CD14-positive monocyte (primary cell): ENCODE measurements at regions not wholly inside any gene's neighbourhood (a gene's known extent, or its start where the extent isn't known, plus 50 kb on each side); places are given as distances from the start of the nearest gene placed in this dataset.
A peak's percentile ranks its signal among the peaks of the same experiment; 100 is the strongest.

Source experiments
- DNase-seq, 3 donors: peaks; one replicate each; pipeline ENCODE4 v3.0.0-alpha.2; 2011 to 2022
- H2AFZ ChIP-seq: 2 replicates; pipeline ENCODE4 v1.6.0; 2012; ENCODE audit warnings: mild to moderate bottlenecking, low read depth, low read length, inconsistent platforms; ENCODE audit not compliant: insufficient read depth, poor library complexity, severe bottlenecking
- H3K27ac ChIP-seq, 2 donors: 1 replicate in 1 of 2; 2 replicates in 1 of 2; pipeline ENCODE4 v1.5.1; 2012 to 2013; ENCODE audit warnings: low read length in 2 of 2, control low read depth in 1 of 2, inconsistent platforms in 1 of 2, low read depth in 1 of 2, mild to moderate bottlenecking in 1 of 2
- H3K27me3 ChIP-seq, 2 donors: one replicate each; pipeline versions ENCODE4 v1.6.0 to v1.6.1; 2011 to 2013; ENCODE audit warnings: low read length in 2 of 2; ENCODE audit not compliant: control insufficient read depth in 2 of 2, insufficient read depth in 2 of 2
- H3K36me3 ChIP-seq, 2 donors: replicated peaks in 1 of 2; 1 replicate in 1 of 2; 2 replicates in 1 of 2; pipeline versions ENCODE4 v1.5.1 to v1.6.1; 2012 to 2013; ENCODE audit warnings: low read length in 2 of 2, control low read depth in 1 of 2, inconsistent platforms in 1 of 2, mild to moderate bottlenecking in 1 of 2; ENCODE audit not compliant: insufficient read depth in 2 of 2, control insufficient read depth in 1 of 2
- H3K4me1 ChIP-seq, 2 donors: 1 replicate in 1 of 2; 2 replicates in 1 of 2; pipeline versions ENCODE4 v1.5.1 to v1.6.1; 2012 to 2013; ENCODE audit warnings: low read length in 2 of 2, control low read depth in 1 of 2, inconsistent platforms in 1 of 2, mild to moderate bottlenecking in 1 of 2, moderate library complexity in 1 of 2; ENCODE audit not compliant: insufficient read depth in 2 of 2, control insufficient read depth in 1 of 2
- H3K4me2 ChIP-seq: replicated peaks from 2 replicates; pipeline ENCODE3; 2012; ENCODE audit warnings: low read length, moderate library complexity, mild to moderate bottlenecking; ENCODE audit not compliant: poor library complexity, severe bottlenecking; ENCODE audit errors: extremely low read depth
- H3K4me3 ChIP-seq, 3 experiments: fragments of 200-600 bp in 1 of 3; sonication (generic) in 1 of 3; replicated peaks in 1 of 3; 1 replicate in 2 of 3; 2 replicates in 1 of 3; pipeline ENCODE4 v1.5.1; 2011 to 2013; ENCODE audit warnings: low read length in 3 of 3, mild to moderate bottlenecking in 3 of 3, control low read depth in 2 of 3, low read depth in 2 of 3, inconsistent platforms in 1 of 3, moderate library complexity in 1 of 3
- H3K79me2 ChIP-seq: 2 replicates; pipeline ENCODE4 v1.6.0; 2012; ENCODE audit warnings: mild to moderate bottlenecking, control low read depth, inconsistent platforms, low read length, moderate library complexity; ENCODE audit not compliant: insufficient read depth
- H3K9ac ChIP-seq: 2 replicates; pipeline ENCODE4 v1.6.0; 2017; ENCODE audit warnings: low read length, mild to moderate bottlenecking; ENCODE audit not compliant: insufficient read depth, poor library complexity, severe bottlenecking
- H3K9me3 ChIP-seq, 2 donors: replicated peaks in 1 of 2; 1 replicate in 1 of 2; 2 replicates in 1 of 2; pipeline versions ENCODE4 v1.5.1 to v1.6.1; 2012 to 2013; ENCODE audit warnings: low read length in 2 of 2, control low read depth in 1 of 2; ENCODE audit not compliant: control insufficient read depth in 1 of 2, insufficient read depth in 1 of 2
- H4K20me1 ChIP-seq: 2 replicates; pipeline ENCODE4 v1.6.0; 2012; ENCODE audit warnings: mild to moderate bottlenecking, low read length, control low read depth, moderate library complexity; ENCODE audit not compliant: insufficient read depth
- H3K27ac Mint-ChIP-seq, 7 donors: one replicate each; pipeline ENCODE4 v1.8.0; 2020; ENCODE audit warnings: mild to moderate bottlenecking in 7 of 7, mixed read lengths in 7 of 7, moderate library complexity in 6 of 7, inconsistent platforms in 2 of 7
- H3K27me3 Mint-ChIP-seq, 3 donors: one replicate each; pipeline ENCODE4 v1.8.0; 2021 to 2022; ENCODE audit warnings: low read depth in 3 of 3, mild to moderate bottlenecking in 3 of 3, mixed read lengths in 3 of 3, moderate library complexity in 3 of 3, inconsistent platforms in 1 of 3
- H3K36me3 Mint-ChIP-seq, 2 donors: one replicate each; pipeline ENCODE4 v1.8.0; 2020; ENCODE audit warnings: mixed read lengths in 2 of 2, inconsistent platforms in 1 of 2, mild to moderate bottlenecking in 1 of 2
- H3K4me1 Mint-ChIP-seq: one replicate; pipeline ENCODE4 v1.8.0; 2020; ENCODE audit warnings: mild to moderate bottlenecking, mixed read lengths
- H3K4me3 Mint-ChIP-seq, 2 donors: one replicate each; pipeline ENCODE4 v1.8.0; 2020; ENCODE audit warnings: mild to moderate bottlenecking in 2 of 2, mixed read lengths in 2 of 2, moderate library complexity in 1 of 2
- H3K9me3 Mint-ChIP-seq, 7 donors: one replicate each; pipeline ENCODE4 v1.8.0; 2020 to 2022; ENCODE audit warnings: mixed read lengths in 7 of 7, mild to moderate bottlenecking in 6 of 7, moderate library complexity in 6 of 7, inconsistent platforms in 2 of 7
- CTCF ChIP-seq: fragments of 200-600 bp; IDR thresholded peaks from one replicate; pipeline ENCODE4 v1.8.0; 2022; ENCODE audit warnings: antibody characterized with exemption, mild to moderate bottlenecking
- WGBS: methylation state at CpG from one replicate; pipeline ENCODE4 v1.1.5; 2013; ENCODE audit warnings: missing lambda C conversion rate; ENCODE audit not compliant: insufficient coverage; 5-methylcytosine and 5-hydroxymethylcytosine counted together
- intact Hi-C, 2 donors: fragments of 100-400 bp; cut with micrococcal nuclease; formaldehyde crosslinking; loops; one replicate each; pipeline versions ENCODE4 v1.15.0 to v1.15.1; 2023

GRCh38 chr15:93987068-93987467 is 244.3 kb upstream of the MCTP2 start:
- H4K20me1 ChIP-seq, result no peaks in the 10 kb centered on the region
- no peak for TF ChIP-seq CTCF

GRCh38 chr15:93986400-93986984 is 244.9 kb upstream of the MCTP2 start:
- Histone ChIP-seq H3K27me3 (no peaks in the 10 kb centered on the region), H3K27ac (no peak overlapping the region), H4K20me1 (no peaks in the 10 kb centered on the region), H3K9me3 (no peaks in the 10 kb centered on the region), H2AFZ (no peak overlapping the region), H3K4me3 (no peak overlapping the region), H3K4me1 (no peaks in the 10 kb centered on the region), H3K4me2 (no peak overlapping the region), H3K36me3 (no peaks in the 10 kb centered on the region), H3K9ac (no peak overlapping the region), H3K79me2 (no peaks in the 10 kb centered on the region)
- no peak for DNase-seq
- H3K4me1 Mint-ChIP-seq, result peaks cover 8% of the 10 kb centered on the region
- no peaks in the 10 kb centered on the region for H3K36me3 Mint-ChIP-seq
- H3K27ac Mint-ChIP-seq, result no peak overlapping the region
- H3K9me3 Mint-ChIP-seq, result peaks cover 0 to 4% (median 0%) of the 10 kb centered on the region in 7 donors
- peaks cover 0 to 2% (median 1%) of the 10 kb centered on the region in 3 donors for H3K27me3 Mint-ChIP-seq
- 100% methylated on average over 1 of the region's 3 CpGs for WGBS
- TF ChIP-seq CTCF, result no peak
- H3K4me3 Mint-ChIP-seq, result no peak overlapping the region
- intact Hi-C loops, result no loop called here

More at GRCh38 chr15:93987068-93987467, 244.3 kb upstream of the MCTP2 start:
- Histone ChIP-seq H3K4me1 (no peaks in the 10 kb centered on the region), H2AFZ (peak overlapping the region; percentile 16), H3K79me2 (no peaks in the 10 kb centered on the region), H3K9ac (no peak overlapping the region), H3K27ac (no peak overlapping the region), H3K36me3 (no peaks in the 10 kb centered on the region), H3K9me3 (no peaks in the 10 kb centered on the region), H3K4me2 (no peak overlapping the region), H3K4me3 (no peak overlapping the region), H3K27me3 (no peaks in the 10 kb centered on the region)
- Mint-ChIP-seq H3K27me3 (peaks cover 1 to 2% (median 1%) of the 10 kb centered on the region in 3 donors), H3K4me1 (peaks cover 8% of the 10 kb centered on the region), H3K36me3 (no peaks in the 10 kb centered on the region), H3K4me3 (no peak overlapping the region), H3K9me3 (peaks cover 0 to 4% (median 0%) of the 10 kb centered on the region in 7 donors), H3K27ac (no peak overlapping the region)
- WGBS, result 15% methylated on average over 5 of the region's 5 CpGs
- intact Hi-C loops, result no loop called here
- no peak for DNase-seq
